HG03159 (cell line): ENCODE measurements at regions not wholly inside any gene's neighbourhood (a gene's known extent, or its start where the extent isn't known, plus 50 kb on each side); places are given as distances from the start of the nearest gene placed in this dataset.

Experiments used
- ATAC-seq: cut with Tn5 transposase; IDR thresholded peaks from one replicate; pipeline ENCODE4 v1.9.1; 2021; ENCODE audit warnings: mild to moderate bottlenecking, moderate library complexity; ENCODE audit not compliant: unreplicated experiment

- ATAC-seq, result no peak
These were observed 180.3 kb upstream of the ADRA1B start for GRCh38 chr5:159735749-159736660.

- no peak for ATAC-seq
These were observed 179.4 kb upstream of the ADRA1B start for GRCh38 chr5:159736844-159737243.

- ATAC-seq, result no peak
These were observed 179.0 kb upstream of the ADRA1B start for GRCh38 chr5:159737263-159737662.

- ATAC-seq, result no peak
These were observed 174.4 kb upstream of the ADRA1B start for GRCh38 chr5:159741829-159742322.

- no peak for ATAC-seq
These were observed 173.0 kb upstream of the ADRA1B start for GRCh38 chr5:159743234-159743633.

GRCh38 chr5:159746707-159747106 lies 169.6 kb upstream of the ADRA1B start:
- no peak for ATAC-seq

- no peak for ATAC-seq
These were observed 167.1 kb upstream of the ADRA1B start for GRCh38 chr5:159749146-159749545.

GRCh38 chr5:159750226-159750625 lies 166.1 kb upstream of the ADRA1B start:
- ATAC-seq, result no peak

GRCh38 chr5:159751459-159751858 lies 164.8 kb upstream of the ADRA1B start:
- no peak for ATAC-seq

- ATAC-seq, result no peak
These were observed 163.5 kb upstream of the ADRA1B start for GRCh38 chr5:159752622-159753275.

- no peak for ATAC-seq
These were observed 158.1 kb upstream of the ADRA1B start for GRCh38 chr5:159758189-159758588.

GRCh38 chr5:159759791-159760290 lies 156.4 kb upstream of the ADRA1B start:
- ATAC-seq, result no peak

- ATAC-seq, result no peak
These were observed 153.4 kb upstream of the ADRA1B start for GRCh38 chr5:159762921-159763320.

GRCh38 chr5:159763562-159763961 lies 152.7 kb upstream of the ADRA1B start:
- ATAC-seq, result no peak

- no peak for ATAC-seq
These were observed 151.8 kb upstream of the ADRA1B start for GRCh38 chr5:159764283-159765134.

GRCh38 chr5:159765135-159765433 lies 151.2 kb upstream of the ADRA1B start:
- no peak for ATAC-seq

GRCh38 chr5:159765760-159766517 lies 150.3 kb upstream of the ADRA1B start:
- ATAC-seq, result no peak

- no peak for ATAC-seq
These were observed 148.0 kb upstream of the ADRA1B start for GRCh38 chr5:159768243-159768642.

GRCh38 chr5:159772698-159773061 lies 143.6 kb upstream of the ADRA1B start:
- ATAC-seq, result no peak
